CD4-positive, alpha-beta T cell treated with Interleukin-1 beta for 1 hour (primary cell): ENCODE measurements at regions not wholly inside any gene's neighbourhood (a gene's known extent, or its start where the extent isn't known, plus 50 kb on each side); places are given as distances from the start of the nearest gene placed in this dataset.

Experiments used
- DNase-seq, 2 donors: peaks; one replicate each; pipeline ENCODE4 v3.0.0-alpha.2; 2020 to 2022

GRCh38 chr5:167166696-167167095 is 1124.7 kb upstream of the WWC1 start:
- no peak for DNase-seq

- DNase-seq: no peak
Measured at GRCh38 chr5:167167191-167167795, 1124.2 kb upstream of the WWC1 start.

GRCh38 chr5:167168971-167169370 is 1122.5 kb upstream of the WWC1 start:
- no peak for DNase-seq

GRCh38 chr5:167171056-167171455 is 1120.4 kb upstream of the WWC1 start:
- DNase-seq: no peak

- no peak for DNase-seq
Measured at GRCh38 chr5:167177736-167178135, 1113.7 kb upstream of the WWC1 start.

- DNase-seq: no peak
Measured at GRCh38 chr5:167180906-167181305, 1110.5 kb upstream of the WWC1 start.

GRCh38 chr5:167205881-167206280 is 1085.6 kb upstream of the WWC1 start:
- no peak for DNase-seq

GRCh38 chr5:167207081-167207480 is 1084.4 kb upstream of the WWC1 start:
- no peak for DNase-seq

GRCh38 chr5:167208911-167209310 is 1082.5 kb upstream of the WWC1 start:
- no peak for DNase-seq

GRCh38 chr5:167217097-167217743 is 1074.2 kb upstream of the WWC1 start:
- no peak for DNase-seq

- no peak for DNase-seq
Measured at GRCh38 chr5:167219298-167219697, 1072.1 kb upstream of the WWC1 start.

GRCh38 chr5:167226386-167226785 is 1065.1 kb upstream of the WWC1 start:
- DNase-seq: no peak

- DNase-seq: no peak
Measured at GRCh38 chr5:167228134-167228533, 1063.3 kb upstream of the WWC1 start.

GRCh38 chr5:167229751-167230150 is 1061.7 kb upstream of the WWC1 start:
- DNase-seq: no peak

GRCh38 chr5:167230414-167230813 is 1061.0 kb upstream of the WWC1 start:
- DNase-seq: no peak

- DNase-seq: no peak
Measured at GRCh38 chr5:167232675-167233311, 1058.7 kb upstream of the WWC1 start.

- DNase-seq: no peak
Measured at GRCh38 chr5:167233507-167234220, 1057.8 kb upstream of the WWC1 start.

GRCh38 chr5:167241436-167242067 is 1049.9 kb upstream of the WWC1 start:
- DNase-seq: no peak

GRCh38 chr5:167242701-167243100 is 1048.7 kb upstream of the WWC1 start:
- no peak for DNase-seq

GRCh38 chr5:167243463-167243862 is 1048.0 kb upstream of the WWC1 start:
- DNase-seq: no peak

GRCh38 chr5:167244583-167244982 is 1046.9 kb upstream of the WWC1 start:
- no peak for DNase-seq

GRCh38 chr5:167245868-167246267 is 1045.6 kb upstream of the WWC1 start:
- no peak for DNase-seq

- no peak for DNase-seq
Measured at GRCh38 chr5:167247816-167248215, 1043.6 kb upstream of the WWC1 start.
